ENCODE measurements at regions not wholly inside any gene's neighbourhood (a gene's known extent, or its start where the extent isn't known, plus 50 kb on each side); places are given as distances from the start of the nearest gene placed in this dataset.
A peak's percentile ranks its signal among the peaks of the same experiment; 100 is the strongest.

- no peaks in the 10 kb centered on the region for H3F3A ChIP-seq (replicated peaks; ENCODE audit: insufficient read depth)
- no peak overlapping the region for H3K9ac ChIP-seq
- no peaks in the 10 kb centered on the region for H4K20me1 ChIP-seq (ENCODE audit: insufficient read depth)
- H2AFZ ChIP-seq (ENCODE audit: low read depth) = no peak overlapping the region
- no peak overlapping the region for H3K4me3 ChIP-seq (ENCODE audit: low read depth in 2 of 2, low read length in 1 of 2)
- POLR2A ChIA-PET = no interaction called here
- no peaks in the 10 kb centered on the region for H3K27me3 ChIP-seq (ENCODE audit: insufficient read depth)
- CTCF ChIA-PET = no interaction called here
- H3K79me2 ChIP-seq (ENCODE audit: insufficient read depth) = no peaks in the 10 kb centered on the region
- no peak for DNase-seq
- H3K4me1 ChIP-seq (ENCODE audit: control insufficient read depth in 1 of 2, insufficient read depth in 2 of 2, low read depth in 1 of 2, low read length in 1 of 2) = no peaks in the 10 kb centered on the region
- peak overlapping the region in 1 of 2 experiments; percentile 34; a peak in 1 of 4 replicates for H3K27ac ChIP-seq (ENCODE audit: low read depth in 2 of 2, low read length in 1 of 2)
- no peak overlapping the region for H3K4me2 ChIP-seq
- TF ChIP-seq YY1 (IDR thresholded peaks at IDR 0.05; ENCODE audit: low read depth) (no peak), TCF12 (IDR thresholded peaks at IDR 0.05) (peak; percentile 7; the same call in 1 of the 2 replicates), ZBTB33 (IDR thresholded peaks at IDR 0.05; ENCODE audit: borderline replicate concordance, low read depth) (no peak)
- no peaks in the 10 kb centered on the region for H3K9me3 ChIP-seq
- no peaks in the 10 kb centered on the region for H3K36me3 ChIP-seq (replicated peaks in 1 of 2; ENCODE audit: control insufficient read depth in 1 of 2, insufficient read depth in 2 of 2, low read length in 1 of 2)
- no peaks in the 10 kb centered on the region for H3K9me2 ChIP-seq
- 27% methylated on average over 5 of the region's 5 CpGs for WGBS (ENCODE audit: low lambda C conversion rate)
These were observed 273.7 kb upstream of the PIK3R1 start for GRCh38 chr5:67941614-67942401.

- 42% methylated on average over 4 of the region's 4 CpGs for WGBS (ENCODE audit: low lambda C conversion rate)
- no peak for TF ChIP-seq JUND (IDR thresholded peaks at IDR 0.05)
- no peak for TF ChIP-seq TCF12 (IDR thresholded peaks at IDR 0.05)
- no peak for TF ChIP-seq CTCF (IDR thresholded peaks at IDR 0.05)
- no peak for TF ChIP-seq RFX5 (IDR thresholded peaks at IDR 0.05; ENCODE audit: low read length)
- TF ChIP-seq FOXJ3 (CRISPR knock-in tag; IDR thresholded peaks at IDR 0.05) = no peak
- no peak for TF ChIP-seq RCOR1 (IDR thresholded peaks at IDR 0.05; ENCODE audit: low read length)
- TF ChIP-seq IRF3 (IDR thresholded peaks at IDR 0.05; ENCODE audit: low read depth, low read length) = no peak
- TF ChIP-seq RXRA (IDR thresholded peaks at IDR 0.05; ENCODE audit: borderline replicate concordance, low read depth) = no peak
- no peak for TF ChIP-seq MXI1 (IDR thresholded peaks at IDR 0.05; ENCODE audit: low read depth, low read length)
- TF ChIP-seq NFIC (IDR thresholded peaks at IDR 0.05; ENCODE audit: borderline replicate concordance) = no peak
- no peak for TF ChIP-seq ZBTB33 (IDR thresholded peaks at IDR 0.05; ENCODE audit: borderline replicate concordance, low read depth)
- no peak for TF ChIP-seq FOXM1 (IDR thresholded peaks at IDR 0.05; ENCODE audit: low read depth)
- TF ChIP-seq CHD2 (IDR thresholded peaks at IDR 0.05; ENCODE audit: low read length, partially characterized antibody) = no peak
- TF ChIP-seq USF2 (IDR thresholded peaks at IDR 0.05; ENCODE audit: borderline replicate concordance, low read depth, low read length) = no peak
- no peak for TF ChIP-seq EP300 (IDR thresholded peaks at IDR 0.05; ENCODE audit: borderline replicate concordance in 1 of 2, low read depth in 1 of 2, low read length in 1 of 2)
- TF ChIP-seq TAF1 (IDR thresholded peaks at IDR 0.05; ENCODE audit: borderline replicate concordance, low read depth, low read length) = no peak
- TF ChIP-seq GATA2 (CRISPR knock-in tag; IDR thresholded peaks at IDR 0.05) = no peak
- TF ChIP-seq YY1 (IDR thresholded peaks at IDR 0.05; ENCODE audit: low read depth) = no peak
- Histone ChIP-seq H2AFZ (ENCODE audit: low read depth) (no peak overlapping the region), H3K36me3 (replicated peaks in 1 of 2; ENCODE audit: control insufficient read depth in 1 of 2, insufficient read depth in 2 of 2, low read length in 1 of 2) (no peaks in the 10 kb centered on the region), H3K79me2 (ENCODE audit: insufficient read depth) (no peaks in the 10 kb centered on the region), H3K4me1 (ENCODE audit: control insufficient read depth in 1 of 2, insufficient read depth in 2 of 2, low read depth in 1 of 2, low read length in 1 of 2) (no peaks in the 10 kb centered on the region), H3K4me2 (no peak overlapping the region), H3K9ac (no peak overlapping the region), H3K27ac (ENCODE audit: low read depth in 2 of 2, low read length in 1 of 2) (no peak overlapping the region), H3K27me3 (ENCODE audit: insufficient read depth) (no peaks in the 10 kb centered on the region), H3K4me3 (ENCODE audit: low read depth in 2 of 2, low read length in 1 of 2) (no peak overlapping the region), H3K9me2 (no peaks in the 10 kb centered on the region), H3F3A (replicated peaks; ENCODE audit: insufficient read depth) (no peaks in the 10 kb centered on the region), H4K20me1 (ENCODE audit: insufficient read depth) (no peaks in the 10 kb centered on the region), H3K9me3 (no peaks in the 10 kb centered on the region)
- POLR2A ChIA-PET = no interaction called here
- no peak for DNase-seq
- CTCF ChIA-PET = no interaction called here
These were observed 279.5 kb upstream of the PIK3R1 start for GRCh38 chr5:67935908-67936566.
